ENCODE measurements at regions not wholly inside any gene's neighbourhood (a gene's known extent, or its start where the extent isn't known, plus 50 kb on each side); places are given as distances from the start of the nearest gene placed in this dataset.

GRCh38 chr2:54387059-54387991 lies 68.8 kb upstream of the SPTBN1 start (continued):
- TF ChIP-seq EP400 (IDR thresholded peaks at IDR 0.05) = no peak
- TF ChIP-seq, protein P1, sequence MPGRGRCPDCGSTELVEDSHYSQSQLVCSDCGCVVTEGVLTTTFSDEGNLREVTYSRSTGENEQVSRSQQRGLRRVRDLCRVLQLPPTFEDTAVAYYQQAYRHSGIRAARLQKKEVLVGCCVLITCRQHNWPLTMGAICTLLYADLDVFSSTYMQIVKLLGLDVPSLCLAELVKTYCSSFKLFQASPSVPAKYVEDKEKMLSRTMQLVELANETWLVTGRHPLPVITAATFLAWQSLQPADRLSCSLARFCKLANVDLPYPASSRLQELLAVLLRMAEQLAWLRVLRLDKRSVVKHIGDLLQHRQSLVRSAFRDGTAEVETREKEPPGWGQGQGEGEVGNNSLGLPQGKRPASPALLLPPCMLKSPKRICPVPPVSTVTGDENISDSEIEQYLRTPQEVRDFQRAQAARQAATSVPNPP (IDR thresholded peaks at IDR 0.05; ENCODE audit: borderline replicate concordance, insufficient read depth, insufficient read length) = no peak
- no peak for TF ChIP-seq FIP1L1 (IDR thresholded peaks at IDR 0.05; ENCODE audit: low read depth, low read length, poor library complexity, severe bottlenecking)
- TF ChIP-seq, protein P2, sequence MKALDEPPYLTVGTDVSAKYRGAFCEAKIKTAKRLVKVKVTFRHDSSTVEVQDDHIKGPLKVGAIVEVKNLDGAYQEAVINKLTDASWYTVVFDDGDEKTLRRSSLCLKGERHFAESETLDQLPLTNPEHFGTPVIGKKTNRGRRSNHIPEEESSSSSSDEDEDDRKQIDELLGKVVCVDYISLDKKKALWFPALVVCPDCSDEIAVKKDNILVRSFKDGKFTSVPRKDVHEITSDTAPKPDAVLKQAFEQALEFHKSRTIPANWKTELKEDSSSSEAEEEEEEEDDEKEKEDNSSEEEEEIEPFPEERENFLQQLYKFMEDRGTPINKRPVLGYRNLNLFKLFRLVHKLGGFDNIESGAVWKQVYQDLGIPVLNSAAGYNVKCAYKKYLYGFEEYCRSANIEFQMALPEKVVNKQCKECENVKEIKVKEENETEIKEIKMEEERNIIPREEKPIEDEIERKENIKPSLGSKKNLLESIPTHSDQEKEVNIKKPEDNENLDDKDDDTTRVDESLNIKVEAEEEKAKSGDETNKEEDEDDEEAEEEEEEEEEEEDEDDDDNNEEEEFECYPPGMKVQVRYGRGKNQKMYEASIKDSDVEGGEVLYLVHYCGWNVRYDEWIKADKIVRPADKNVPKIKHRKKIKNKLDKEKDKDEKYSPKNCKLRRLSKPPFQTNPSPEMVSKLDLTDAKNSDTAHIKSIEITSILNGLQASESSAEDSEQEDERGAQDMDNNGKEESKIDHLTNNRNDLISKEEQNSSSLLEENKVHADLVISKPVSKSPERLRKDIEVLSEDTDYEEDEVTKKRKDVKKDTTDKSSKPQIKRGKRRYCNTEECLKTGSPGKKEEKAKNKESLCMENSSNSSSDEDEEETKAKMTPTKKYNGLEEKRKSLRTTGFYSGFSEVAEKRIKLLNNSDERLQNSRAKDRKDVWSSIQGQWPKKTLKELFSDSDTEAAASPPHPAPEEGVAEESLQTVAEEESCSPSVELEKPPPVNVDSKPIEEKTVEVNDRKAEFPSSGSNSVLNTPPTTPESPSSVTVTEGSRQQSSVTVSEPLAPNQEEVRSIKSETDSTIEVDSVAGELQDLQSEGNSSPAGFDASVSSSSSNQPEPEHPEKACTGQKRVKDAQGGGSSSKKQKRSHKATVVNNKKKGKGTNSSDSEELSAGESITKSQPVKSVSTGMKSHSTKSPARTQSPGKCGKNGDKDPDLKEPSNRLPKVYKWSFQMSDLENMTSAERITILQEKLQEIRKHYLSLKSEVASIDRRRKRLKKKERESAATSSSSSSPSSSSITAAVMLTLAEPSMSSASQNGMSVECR (CRISPR knock-in tag; IDR thresholded peaks at IDR 0.05) = no peak
- TF ChIP-seq MLX (CRISPR knock-in tag; conservative IDR thresholded peaks at IDR 0.05) = no peak
- TF ChIP-seq HNRNPUL1 (IDR thresholded peaks at IDR 0.05; ENCODE audit: low read length) = no peak
- TF ChIP-seq CHD4 (IDR thresholded peaks at IDR 0.05; ENCODE audit: insufficient read depth, insufficient replicate concordance, low read depth, low read length, poor library complexity, severe bottlenecking) = no peak
- no peak for TF ChIP-seq TEAD1 (CRISPR knock-in tag; IDR thresholded peaks at IDR 0.05)
- no peak for TF ChIP-seq TAF1 (IDR thresholded peaks at IDR 0.05; ENCODE audit: control insufficient read depth, extremely low read depth, insufficient read depth, low read length, severe bottlenecking)

Measured in K562 (cell line).